BLaER1 (cell line): ENCODE measurements at regions not wholly inside any gene's neighbourhood (a gene's known extent, or its start where the extent isn't known, plus 50 kb on each side); places are given as distances from the start of the nearest gene placed in this dataset.

Experiments
- H3K27ac ChIP-seq: shearing (Covaris generic); formaldehyde crosslinking; 2 replicates; pipeline ENCODE4 v1.8.1; 2022
- H3K27me3 ChIP-seq: shearing (Covaris generic); formaldehyde crosslinking; 2 replicates; pipeline ENCODE4 v1.8.1; 2022
- H3K36me3 ChIP-seq: shearing (Covaris generic); formaldehyde crosslinking; 2 replicates; pipeline ENCODE4 v1.8.1; 2022
- H3K4me1 ChIP-seq: shearing (Covaris generic); formaldehyde crosslinking; 2 replicates; pipeline ENCODE4 v1.8.1; 2022
- H3K4me2 ChIP-seq: shearing (Covaris generic); formaldehyde crosslinking; 2 replicates; pipeline ENCODE4 v1.8.1; 2022
- H3K4me3 ChIP-seq: shearing (Covaris generic); formaldehyde crosslinking; 2 replicates; pipeline ENCODE4 v1.8.1; 2022
- H3K9ac ChIP-seq: shearing (Covaris generic); formaldehyde crosslinking; 2 replicates; pipeline ENCODE4 v1.8.1; 2022
- H3K9me3 ChIP-seq: shearing (Covaris generic); formaldehyde crosslinking; 2 replicates; pipeline ENCODE4 v1.8.1; 2022
- H4K20me1 ChIP-seq: shearing (Covaris generic); formaldehyde crosslinking; 2 replicates; pipeline ENCODE4 v1.8.1; 2022
- Cebpa-rat ChIP-seq: shearing (Covaris generic); IDR thresholded peaks from 2 replicates; pipeline ENCODE4 v1.8.1; 2022

DNA sequence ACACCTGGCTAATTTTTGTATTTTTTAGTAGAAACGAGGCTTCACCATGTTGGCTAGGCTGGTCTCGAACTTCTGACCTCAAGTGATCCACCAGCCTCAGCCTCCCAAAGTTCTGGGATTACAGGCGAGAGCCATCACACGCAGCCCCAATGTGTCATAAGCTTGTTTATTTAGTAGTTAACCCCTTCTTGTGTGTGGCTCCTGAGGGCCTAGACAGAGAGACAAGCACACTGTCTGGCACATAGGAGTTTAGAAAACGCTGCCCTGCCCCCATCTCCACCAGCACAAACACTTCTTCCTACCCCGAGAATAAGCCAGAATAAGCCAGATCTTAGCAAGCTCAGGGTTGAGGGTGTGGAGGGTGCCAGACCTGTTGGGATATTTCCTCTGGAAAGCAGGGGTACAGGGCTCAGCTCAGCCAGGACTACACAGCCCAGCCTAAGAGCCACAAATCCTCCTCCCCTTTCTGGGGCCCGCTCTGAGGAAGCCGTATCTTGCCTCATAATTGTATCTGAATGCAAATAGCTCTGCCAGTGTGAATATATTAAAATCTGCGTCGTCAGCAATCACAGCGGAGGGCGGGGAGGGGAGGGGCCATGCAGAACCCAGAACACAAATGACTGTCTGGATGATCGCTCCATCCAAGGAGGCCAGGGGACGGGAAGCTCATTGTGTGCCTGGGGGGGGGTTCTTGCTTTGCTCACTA lies 247.3 kb downstream of the MN1 start:
- no peak overlapping the region for H3K4me2 ChIP-seq
- TF ChIP-seq Cebpa-rat = no peak
- H3K9me3 ChIP-seq = peaks cover 5% of the 10 kb centered on the region; the same call in 1 of the 2 replicates
- no peaks in the 10 kb centered on the region for H3K4me1 ChIP-seq
- no peaks in the 10 kb centered on the region for H4K20me1 ChIP-seq
- no peak overlapping the region for H3K27ac ChIP-seq
- H3K36me3 ChIP-seq = no peaks in the 10 kb centered on the region
- no peaks in the 10 kb centered on the region for H3K27me3 ChIP-seq
- no peak overlapping the region for H3K9ac ChIP-seq
- no peak overlapping the region for H3K4me3 ChIP-seq

DNA sequence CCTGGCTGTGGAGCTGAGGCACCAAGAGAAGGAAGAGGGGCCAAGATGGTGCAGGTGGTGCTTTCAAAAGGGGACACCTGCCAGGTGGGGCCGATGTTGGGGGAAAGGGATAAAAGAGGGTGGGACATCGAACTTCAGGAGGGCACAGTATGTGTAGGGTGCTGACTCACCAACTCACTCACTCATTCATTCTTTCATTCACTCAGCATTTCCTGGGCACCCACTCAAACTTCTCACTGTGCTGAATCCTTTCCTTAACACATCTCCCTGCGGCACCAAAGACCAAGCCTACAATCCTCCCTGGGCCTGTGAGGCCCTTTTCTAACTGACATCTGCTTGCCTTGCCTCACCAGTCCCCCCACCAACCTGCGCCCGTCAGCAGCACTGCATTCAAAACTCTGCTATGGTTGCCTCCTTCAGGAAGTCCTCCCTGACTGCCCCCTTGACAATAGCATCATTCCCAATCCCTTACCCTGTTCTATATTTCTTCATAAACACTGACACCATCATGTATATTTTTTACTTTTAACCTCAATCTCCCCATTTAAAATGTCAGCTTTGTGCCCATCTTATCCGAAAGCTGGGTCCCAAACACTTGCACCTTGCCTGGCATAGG lies 246.6 kb downstream of the MN1 start:
- H3K36me3 ChIP-seq = no peaks in the 10 kb centered on the region
- H3K4me1 ChIP-seq = no peaks in the 10 kb centered on the region
- H3K9ac ChIP-seq = no peak overlapping the region
- no peak for TF ChIP-seq Cebpa-rat
- H4K20me1 ChIP-seq = no peaks in the 10 kb centered on the region
- no peak overlapping the region for H3K4me3 ChIP-seq
- H3K4me2 ChIP-seq = no peak overlapping the region
- H3K27ac ChIP-seq = no peak overlapping the region
- no peaks in the 10 kb centered on the region for H3K27me3 ChIP-seq
- H3K9me3 ChIP-seq = peaks cover 5% of the 10 kb centered on the region; the same call in 1 of the 2 replicates

DNA sequence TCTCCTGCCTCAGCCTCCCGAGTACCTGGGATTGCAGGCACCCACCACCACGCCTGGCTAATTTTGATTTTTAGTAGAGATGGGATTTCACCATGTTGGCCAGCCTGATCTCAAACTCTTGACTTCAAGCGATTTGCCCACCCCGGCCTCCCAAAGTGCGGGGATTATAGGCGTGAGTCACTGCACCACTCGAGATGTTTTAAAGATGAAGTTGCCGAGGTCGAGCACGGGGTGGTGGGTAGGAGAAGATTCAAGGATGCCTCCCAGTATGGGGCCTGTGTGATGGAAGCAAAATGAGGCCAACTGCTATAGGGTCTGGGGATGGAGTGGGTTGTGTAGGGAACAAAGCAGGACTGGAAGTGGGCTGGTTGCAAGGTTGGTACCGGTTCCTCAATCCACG lies 245.2 kb downstream of the MN1 start:
- no peak overlapping the region for H3K4me2 ChIP-seq
- no peak for TF ChIP-seq Cebpa-rat
- H3K4me3 ChIP-seq = no peak overlapping the region
- no peak overlapping the region for H3K9ac ChIP-seq
- peaks cover 5% of the 10 kb centered on the region; the same call in 1 of the 2 replicates for H3K9me3 ChIP-seq
- no peaks in the 10 kb centered on the region; the same call in 1 of the 2 replicates for H3K36me3 ChIP-seq
- H4K20me1 ChIP-seq = no peaks in the 10 kb centered on the region
- H3K27ac ChIP-seq = no peak overlapping the region
- no peaks in the 10 kb centered on the region for H3K27me3 ChIP-seq
- H3K4me1 ChIP-seq = peaks cover 7% of the 10 kb centered on the region

DNA sequence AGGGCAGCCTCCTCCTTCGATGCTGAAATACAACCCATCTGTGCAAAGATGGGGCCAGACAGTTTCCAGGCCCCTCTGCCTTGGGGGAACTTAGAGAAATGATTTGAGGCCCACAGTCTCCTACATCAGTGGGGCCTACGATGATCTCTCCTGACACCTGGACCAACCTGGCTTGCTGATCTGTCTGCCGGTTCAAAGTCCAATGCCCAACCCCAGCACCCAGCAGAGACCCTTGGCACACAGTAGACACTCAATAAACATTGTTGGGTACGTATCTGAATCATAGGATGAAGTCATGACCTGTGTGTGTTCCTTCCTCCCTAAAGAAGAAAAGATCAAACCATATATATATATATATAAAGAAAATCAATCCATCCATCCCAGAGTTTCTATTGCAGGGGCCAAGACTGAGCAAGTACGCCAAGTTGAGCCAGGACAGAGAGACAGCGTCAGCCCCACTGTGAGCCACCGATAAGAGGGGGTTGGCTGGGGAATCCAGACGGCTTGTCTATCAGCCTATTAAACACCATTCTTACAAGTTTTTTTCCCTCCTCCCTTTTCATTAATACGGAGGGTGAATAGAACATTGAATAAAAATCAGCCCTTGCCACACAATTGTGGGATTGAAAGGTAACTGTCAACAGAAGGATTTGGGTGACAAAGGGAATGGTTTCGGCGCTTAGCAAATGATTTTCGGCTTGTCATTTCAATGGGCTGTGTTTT lies 244.1 kb downstream of the MN1 start:
- H3K4me1 ChIP-seq = peaks cover 13% of the 10 kb centered on the region
- TF ChIP-seq Cebpa-rat = no peak
- no peaks in the 10 kb centered on the region for H3K27me3 ChIP-seq
- no peak overlapping the region for H3K9ac ChIP-seq
- H3K36me3 ChIP-seq = no peaks in the 10 kb centered on the region; the same call in 1 of the 2 replicates
- no peak overlapping the region for H3K4me3 ChIP-seq
- H4K20me1 ChIP-seq = no peaks in the 10 kb centered on the region
- H3K4me2 ChIP-seq = no peak overlapping the region
- peaks cover 5% of the 10 kb centered on the region; the same call in 1 of the 2 replicates for H3K9me3 ChIP-seq
- no peak overlapping the region for H3K27ac ChIP-seq

DNA sequence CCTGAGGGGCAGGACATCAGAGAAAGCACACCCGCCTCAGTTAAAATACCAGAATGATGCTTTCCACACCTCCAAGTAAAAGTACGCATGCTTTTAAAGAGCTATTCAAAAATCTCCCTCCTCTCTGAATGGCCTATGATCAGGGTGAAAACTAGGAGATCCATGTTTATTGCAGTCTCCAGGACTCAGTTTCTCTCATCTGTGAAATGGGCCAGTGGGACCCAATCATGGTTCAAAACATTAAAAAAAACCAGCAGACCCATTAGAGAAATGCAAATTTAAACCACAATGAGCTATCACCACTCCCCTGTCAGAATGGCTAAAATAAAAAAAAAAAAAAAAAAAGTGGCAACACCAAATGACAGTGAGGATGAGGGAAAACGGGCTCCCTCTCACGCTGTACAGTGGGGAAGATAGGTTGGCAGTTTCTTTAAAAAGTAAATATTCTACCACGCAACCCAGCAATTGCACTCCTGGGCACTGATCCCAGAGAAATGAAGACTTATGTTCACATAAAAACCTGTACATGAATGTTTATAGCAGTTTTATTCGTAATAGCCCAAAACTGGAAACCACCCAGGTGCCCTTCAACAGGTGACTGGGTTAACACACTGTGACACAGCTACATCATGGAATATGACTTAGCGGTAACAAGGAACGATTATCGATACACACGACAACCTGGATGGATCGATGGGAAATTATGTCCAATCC lies 242.7 kb downstream of the MN1 start:
- H3K4me3 ChIP-seq = no peak overlapping the region
- H4K20me1 ChIP-seq = no peaks in the 10 kb centered on the region
- no peak overlapping the region for H3K9ac ChIP-seq
- no peaks in the 10 kb centered on the region for H3K9me3 ChIP-seq
- no peaks in the 10 kb centered on the region; the same call in 1 of the 2 replicates for H3K36me3 ChIP-seq
- H3K4me2 ChIP-seq = no peak overlapping the region
- H3K27me3 ChIP-seq = no peaks in the 10 kb centered on the region
- peaks cover 13% of the 10 kb centered on the region for H3K4me1 ChIP-seq
- no peak for TF ChIP-seq Cebpa-rat
- no peak overlapping the region for H3K27ac ChIP-seq

DNA sequence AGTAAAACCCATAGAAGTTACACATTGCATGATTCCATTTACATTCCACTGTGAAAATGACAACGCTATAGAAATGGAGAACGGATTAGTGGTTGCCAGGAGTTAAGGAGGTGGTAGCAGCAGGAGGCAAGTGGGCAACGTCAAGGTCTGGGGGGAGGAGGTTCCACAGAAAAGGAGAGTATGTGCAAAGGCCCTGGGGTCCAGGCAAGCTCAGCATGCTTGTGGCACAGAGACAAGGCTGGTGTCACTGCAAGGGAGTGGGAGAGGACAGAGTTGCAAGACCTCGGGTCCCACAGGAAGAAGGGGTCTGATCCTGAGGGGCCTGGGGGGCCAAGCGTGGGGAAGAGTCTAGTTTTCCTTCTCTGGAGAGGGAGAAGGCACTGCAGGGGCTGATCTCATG lies 240.8 kb downstream of the MN1 start:
- H3K27me3 ChIP-seq = no peaks in the 10 kb centered on the region
- no peak for TF ChIP-seq Cebpa-rat

DNA sequence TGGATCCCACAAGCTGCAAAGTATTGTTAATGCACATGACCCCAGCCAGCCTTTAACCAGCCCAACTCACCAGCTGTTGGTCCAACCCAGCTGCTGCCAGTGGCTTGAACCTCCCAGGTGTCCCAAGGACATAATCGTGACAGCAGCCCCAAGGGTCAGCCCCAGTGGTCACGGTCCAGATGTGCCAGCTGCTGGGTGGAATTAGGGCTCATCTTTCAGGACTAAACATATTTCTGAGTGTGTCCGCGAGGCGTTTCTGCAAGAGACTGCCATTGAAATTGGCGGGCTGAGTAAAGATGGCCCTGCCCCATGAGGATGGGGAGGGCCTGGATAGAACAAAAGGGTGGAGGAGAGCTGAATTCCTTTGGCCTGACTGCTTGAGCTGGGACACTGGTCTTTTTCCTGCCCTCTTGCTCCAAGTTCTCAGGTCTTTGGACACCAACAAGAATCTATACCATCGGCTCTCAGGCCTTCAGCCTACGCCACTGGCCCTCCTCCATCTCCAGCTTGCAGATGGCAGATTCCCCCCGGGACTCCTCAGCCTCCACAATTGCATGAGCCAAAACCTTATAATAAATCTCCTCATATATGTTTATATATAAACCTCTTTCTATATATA lies 240.2 kb downstream of the MN1 start:
- Histone ChIP-seq H4K20me1 (no peaks in the 10 kb centered on the region), H3K4me2 (peak overlapping the region; percentile 45), H3K27ac (0 out of 2 replicates have a peak overlapping the region, but pooled peaks have one; percentile 1), H3K9me3 (no peaks in the 10 kb centered on the region), H3K4me1 (peaks cover 13% of the 10 kb centered on the region), H3K27me3 (no peaks in the 10 kb centered on the region), H3K36me3 (no peaks in the 10 kb centered on the region; the same call in 1 of the 2 replicates), H3K4me3 (no peak overlapping the region), H3K9ac (no peak overlapping the region)
- TF ChIP-seq Cebpa-rat = no peak

More for the DNA sequence above, 240.8 kb downstream of the MN1 start:
- no peak overlapping the region for H3K4me3 ChIP-seq
- H4K20me1 ChIP-seq = no peaks in the 10 kb centered on the region
- H3K9me3 ChIP-seq = no peaks in the 10 kb centered on the region
- H3K4me2 ChIP-seq = peak overlapping the region; percentile 45
- no peaks in the 10 kb centered on the region; the same call in 1 of the 2 replicates for H3K36me3 ChIP-seq
- H3K9ac ChIP-seq = no peak overlapping the region
- H3K27ac ChIP-seq = 0 out of 2 replicates have a peak overlapping the region, but pooled peaks have one; percentile 1
- H3K4me1 ChIP-seq = peaks cover 13% of the 10 kb centered on the region

DNA sequence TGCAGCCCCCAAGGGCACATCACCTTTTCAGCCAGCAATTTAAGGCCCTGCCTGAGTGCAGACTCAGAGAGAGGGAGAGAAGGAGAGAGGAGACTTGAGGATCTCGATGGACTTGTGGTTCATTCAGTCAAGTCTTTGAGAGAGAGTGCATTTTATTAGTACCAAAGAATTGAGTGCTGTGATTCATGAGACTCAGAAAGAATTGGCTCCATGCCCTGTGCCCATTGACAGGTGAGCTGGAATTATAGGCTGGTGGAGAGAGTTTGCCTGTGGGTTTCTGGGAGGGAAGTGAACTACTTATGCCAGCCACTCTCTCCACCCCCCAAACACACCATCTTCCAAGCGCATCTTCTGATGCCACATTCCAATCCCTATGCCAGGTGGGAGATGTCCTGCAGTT lies 236.8 kb downstream of the MN1 start:
- Histone ChIP-seq H3K4me1 (peaks cover 20% of the 10 kb centered on the region), H3K9ac (no peak overlapping the region), H3K4me2 (no peak overlapping the region), H3K36me3 (no peaks in the 10 kb centered on the region; the same call in 1 of the 2 replicates), H4K20me1 (no peaks in the 10 kb centered on the region), H3K27ac (no peak overlapping the region), H3K27me3 (no peaks in the 10 kb centered on the region), H3K9me3 (no peaks in the 10 kb centered on the region), H3K4me3 (no peak overlapping the region)
- no peak for TF ChIP-seq Cebpa-rat

DNA sequence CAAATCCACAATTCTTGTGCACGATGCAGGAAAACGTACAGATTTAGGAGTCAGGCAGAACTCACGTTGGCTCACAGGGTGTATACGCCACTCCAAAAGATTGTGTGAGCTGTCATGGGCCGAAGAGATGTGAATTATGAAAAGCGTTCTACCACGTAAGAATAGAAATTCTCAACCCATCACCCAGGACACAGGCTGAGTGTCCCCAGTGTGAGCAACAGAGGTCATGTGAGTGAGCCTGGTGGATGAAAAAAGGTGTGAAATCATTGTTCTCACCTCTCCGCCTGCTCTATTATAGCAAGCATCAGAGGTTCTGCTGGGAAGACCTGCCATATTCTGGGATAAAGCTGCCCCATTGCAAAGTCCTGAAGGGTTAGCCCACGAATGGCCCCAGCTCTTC lies 235.0 kb downstream of the MN1 start:
- no peaks in the 10 kb centered on the region for H4K20me1 ChIP-seq

More for the DNA sequence above, 235.0 kb downstream of the MN1 start:
- no peak overlapping the region for H3K27ac ChIP-seq
- TF ChIP-seq Cebpa-rat = no peak
- H3K4me1 ChIP-seq = peaks cover 11% of the 10 kb centered on the region
- H3K36me3 ChIP-seq = no peaks in the 10 kb centered on the region
- H3K9me3 ChIP-seq = no peaks in the 10 kb centered on the region
- no peak overlapping the region for H3K4me3 ChIP-seq
- no peak overlapping the region for H3K4me2 ChIP-seq
- H3K9ac ChIP-seq = no peak overlapping the region
- H3K27me3 ChIP-seq = no peaks in the 10 kb centered on the region
